ENCODE measurements at regions not wholly inside any gene's neighbourhood (a gene's known extent, or its start where the extent isn't known, plus 50 kb on each side); places are given as distances from the start of the nearest gene placed in this dataset.

- TF ChIP-seq CTCF (IDR thresholded peaks at IDR 0.05; ENCODE audit: extremely low read depth in 1 of 2, insufficient read depth in 1 of 2, low read depth in 1 of 2, low read length in 2 of 2) (no peak), POLR2A (IDR thresholded peaks at IDR 0.05; ENCODE audit: low read depth, low read length) (no peak)
Observed at GRCh38 chr4:125507141-125507540, 192.4 kb downstream of the FAT4 start.
